ENCODE measurements at regions not wholly inside any gene's neighbourhood (a gene's known extent, or its start where the extent isn't known, plus 50 kb on each side); places are given as distances from the start of the nearest gene placed in this dataset.

DNA sequence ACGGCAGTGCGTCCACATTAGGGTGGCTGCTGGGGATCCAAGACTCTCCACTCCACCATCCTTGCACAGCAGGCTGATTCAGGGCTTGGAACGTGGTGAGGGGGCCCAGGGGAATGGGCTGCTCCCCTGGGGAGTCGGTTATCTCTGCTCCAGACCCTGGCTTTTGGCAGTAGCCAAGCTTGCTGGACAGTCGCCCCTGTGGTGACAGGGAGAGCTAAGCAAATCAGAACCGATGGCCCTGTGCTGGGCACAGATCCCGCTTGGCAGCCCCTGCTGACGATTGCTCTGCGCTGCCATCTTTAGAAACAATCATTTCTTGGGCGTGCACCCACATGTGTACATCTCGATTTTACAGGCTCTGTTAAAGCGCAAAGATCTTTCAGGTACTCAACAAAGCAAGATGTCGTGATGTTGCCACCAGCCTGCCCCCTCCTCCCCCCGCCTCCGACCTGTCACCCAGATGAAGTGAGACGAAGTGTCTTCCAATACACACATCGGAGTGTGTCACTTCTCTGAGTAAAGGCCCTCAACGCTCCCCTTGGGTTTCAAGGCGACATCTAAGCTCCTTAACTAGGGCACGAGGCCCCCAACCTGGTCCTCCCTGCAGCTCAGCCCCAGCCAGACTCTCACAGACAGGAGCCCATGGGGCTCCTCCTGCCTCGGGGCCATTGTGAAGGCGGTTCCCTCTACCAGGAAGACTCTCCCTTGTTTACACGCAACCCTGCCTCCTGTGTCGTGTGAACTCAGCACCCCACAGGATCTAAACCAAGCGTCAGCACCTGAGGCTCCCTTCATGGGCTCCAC is 55.6 kb downstream of the PITPNM2 start:
- TF ChIP-seq, protein P1, sequence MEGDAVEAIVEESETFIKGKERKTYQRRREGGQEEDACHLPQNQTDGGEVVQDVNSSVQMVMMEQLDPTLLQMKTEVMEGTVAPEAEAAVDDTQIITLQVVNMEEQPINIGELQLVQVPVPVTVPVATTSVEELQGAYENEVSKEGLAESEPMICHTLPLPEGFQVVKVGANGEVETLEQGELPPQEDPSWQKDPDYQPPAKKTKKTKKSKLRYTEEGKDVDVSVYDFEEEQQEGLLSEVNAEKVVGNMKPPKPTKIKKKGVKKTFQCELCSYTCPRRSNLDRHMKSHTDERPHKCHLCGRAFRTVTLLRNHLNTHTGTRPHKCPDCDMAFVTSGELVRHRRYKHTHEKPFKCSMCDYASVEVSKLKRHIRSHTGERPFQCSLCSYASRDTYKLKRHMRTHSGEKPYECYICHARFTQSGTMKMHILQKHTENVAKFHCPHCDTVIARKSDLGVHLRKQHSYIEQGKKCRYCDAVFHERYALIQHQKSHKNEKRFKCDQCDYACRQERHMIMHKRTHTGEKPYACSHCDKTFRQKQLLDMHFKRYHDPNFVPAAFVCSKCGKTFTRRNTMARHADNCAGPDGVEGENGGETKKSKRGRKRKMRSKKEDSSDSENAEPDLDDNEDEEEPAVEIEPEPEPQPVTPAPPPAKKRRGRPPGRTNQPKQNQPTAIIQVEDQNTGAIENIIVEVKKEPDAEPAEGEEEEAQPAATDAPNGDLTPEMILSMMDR (IDR thresholded peaks at IDR 0.05), result no peak
- no peak for TF ChIP-seq POLR2A (IDR thresholded peaks at IDR 0.05)

Data from Peyer's patch (tissue), 4 donors.